SK-N-SH treated with all-trans-retinoic acid at 6 μM for 48 hours (cell line): ENCODE measurements at regions not wholly inside any gene's neighbourhood (a gene's known extent, or its start where the extent isn't known, plus 50 kb on each side); places are given as distances from the start of the nearest gene placed in this dataset.

ENCODE experiments used
- ATAC-seq: fragments of 200-7000 bp; cut with Tn5 transposase; 3 replicates; pipeline ENCODE4 v1.9.1; 2020; ENCODE audit warnings: mild to moderate bottlenecking, moderate library complexity
- BACH2 ChIP-seq: fragments of 250-450 bp; sonication (Bioruptor Pico); IDR thresholded peaks from 2 replicates; pipeline ENCODE4 v1.9.0; 2021; ENCODE audit warnings: mild to moderate bottlenecking, borderline replicate concordance
- CSDC2 ChIP-seq: fragments of 250-450 bp; sonication (Bioruptor Pico); IDR thresholded peaks from 2 replicates; pipeline ENCODE4 v1.5.0; 2020; ENCODE audit warnings: mild to moderate bottlenecking, moderate library complexity
- ESRRG ChIP-seq: fragments of 250-450 bp; sonication (Bioruptor Pico); IDR thresholded peaks from 2 replicates; pipeline ENCODE4 v1.6.1; 2021; ENCODE audit warnings: mild to moderate bottlenecking
- ISL1 ChIP-seq: fragments of 250-450 bp; sonication (Bioruptor Pico); IDR thresholded peaks from 2 replicates; pipeline ENCODE4 v2.1.2; 2022; ENCODE audit warnings: mild to moderate bottlenecking, moderate library complexity
- TCF4 ChIP-seq: fragments of 250-450 bp; sonication (Bioruptor Pico); IDR thresholded peaks from 2 replicates; pipeline ENCODE4 v1.8.0; 2021; ENCODE audit warnings: mild to moderate bottlenecking, moderate library complexity, borderline replicate concordance
- TOX ChIP-seq: fragments of 250-450 bp; sonication (Bioruptor Pico); IDR thresholded peaks from 2 replicates; pipeline ENCODE4 v1.8.0; 2021; ENCODE audit warnings: mild to moderate bottlenecking, moderate library complexity, borderline replicate concordance
- ZC3H10 ChIP-seq: fragments of 250-450 bp; sonication (Bioruptor Pico); IDR thresholded peaks from 2 replicates; pipeline ENCODE4 v1.5.1; 2021; ENCODE audit warnings: mild to moderate bottlenecking, moderate library complexity
- ZFP3 ChIP-seq: fragments of 250-450 bp; sonication (Bioruptor Pico); IDR thresholded peaks from 2 replicates; pipeline ENCODE4 v1.5.0; 2020; ENCODE audit warnings: mild to moderate bottlenecking, moderate library complexity
- ZNF565 ChIP-seq: fragments of 450-650 bp; formaldehyde crosslinking; conservative IDR thresholded peaks from 2 replicates; pipeline ENCODE4 v1.5.0; 2020; ENCODE audit warnings: low read depth, mild to moderate bottlenecking, moderate library complexity
- ZNF70 ChIP-seq: fragments of 450-650 bp; formaldehyde crosslinking; IDR thresholded peaks from 2 replicates; pipeline ENCODE4 v1.5.0; 2020; ENCODE audit warnings: mild to moderate bottlenecking, moderate library complexity
- ZNF8 ChIP-seq: fragments of 450-650 bp; formaldehyde crosslinking; IDR thresholded peaks from 2 replicates; pipeline ENCODE4 v1.5.0; 2020; ENCODE audit warnings: mild to moderate bottlenecking, moderate library complexity
- TF ChIP-seq, protein P1 (sequence below): fragments of 250-450 bp; sonication (Bioruptor Pico); IDR thresholded peaks from 2 replicates; pipeline ENCODE4 v1.5.1; 2020; ENCODE audit warnings: low read depth, mild to moderate bottlenecking, moderate library complexity
- TF ChIP-seq, protein P2 (sequence below): fragments of 250-450 bp; sonication (Bioruptor Pico); IDR thresholded peaks from 2 replicates; pipeline ENCODE4 v1.8.0; 2020; ENCODE audit warnings: mild to moderate bottlenecking, moderate library complexity, borderline replicate concordance
- TF ChIP-seq, protein P3 (sequence below): fragments of 250-450 bp; sonication (Bioruptor Pico); IDR thresholded peaks from 2 replicates; pipeline ENCODE4 v1.8.0; 2021; ENCODE audit warnings: low read depth, mild to moderate bottlenecking, moderate library complexity, borderline replicate concordance
- TF ChIP-seq, protein P4 (sequence below): fragments of 250-450 bp; sonication (Bioruptor Pico); IDR thresholded peaks from 2 replicates; pipeline ENCODE4 v1.5.1; 2021; ENCODE audit warnings: mild to moderate bottlenecking, moderate library complexity
- TF ChIP-seq, protein P5 (sequence below): fragments of 250-450 bp; sonication (Bioruptor Pico); IDR thresholded peaks from 2 replicates; pipeline ENCODE4 v1.5.0; 2020; ENCODE audit warnings: mild to moderate bottlenecking, moderate library complexity

- TF ChIP-seq, protein P1, sequence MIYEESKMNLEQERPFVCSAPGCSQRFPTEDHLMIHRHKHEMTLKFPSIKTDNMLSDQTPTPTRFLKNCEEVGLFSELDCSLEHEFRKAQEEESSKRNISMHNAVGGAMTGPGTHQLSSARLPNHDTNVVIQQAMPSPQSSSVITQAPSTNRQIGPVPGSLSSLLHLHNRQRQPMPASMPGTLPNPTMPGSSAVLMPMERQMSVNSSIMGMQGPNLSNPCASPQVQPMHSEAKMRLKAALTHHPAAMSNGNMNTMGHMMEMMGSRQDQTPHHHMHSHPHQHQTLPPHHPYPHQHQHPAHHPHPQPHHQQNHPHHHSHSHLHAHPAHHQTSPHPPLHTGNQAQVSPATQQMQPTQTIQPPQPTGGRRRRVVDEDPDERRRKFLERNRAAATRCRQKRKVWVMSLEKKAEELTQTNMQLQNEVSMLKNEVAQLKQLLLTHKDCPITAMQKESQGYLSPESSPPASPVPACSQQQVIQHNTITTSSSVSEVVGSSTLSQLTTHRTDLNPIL (CRISPR knock-in tag), result no peak
These were observed 77.9 kb upstream of the RPS23 start (continued) for GRCh38 chr5:82356021-82356420.

- ATAC-seq, result no peak
- TF ChIP-seq CSDC2 (CRISPR knock-in tag), result no peak
- no peak for TF ChIP-seq ZNF565 (CRISPR knock-in tag)
These were observed 77.3 kb upstream of the RPS23 start for GRCh38 chr5:82355496-82355895.

DNA sequence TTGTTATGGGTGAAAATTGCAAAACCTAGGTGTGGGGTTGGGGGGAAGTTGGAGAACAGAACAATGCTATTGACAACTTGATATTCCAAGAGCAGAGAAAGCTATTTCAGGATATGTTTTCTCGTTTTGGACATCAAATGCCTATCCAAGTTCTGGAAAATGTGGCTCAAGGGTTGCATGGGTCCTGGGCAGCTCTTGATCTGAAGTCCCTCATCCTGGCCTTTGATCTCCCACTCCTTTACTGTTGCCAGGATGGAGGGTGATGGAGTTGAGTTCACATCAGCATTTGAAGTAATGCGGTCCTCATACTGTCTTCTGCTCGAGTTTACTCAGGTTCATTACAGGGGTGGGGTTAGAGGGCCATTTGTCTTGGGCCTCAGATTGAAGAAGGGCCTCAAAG lies 76.9 kb upstream of the RPS23 start:
- no peak for ATAC-seq
- TF ChIP-seq ZFP3 (CRISPR knock-in tag) (no peak), ESRRG (no peak), BACH2 (CRISPR knock-in tag) (no peak), TCF4 (CRISPR knock-in tag) (no peak), CSDC2 (CRISPR knock-in tag) (no peak), ISL1 (CRISPR knock-in tag) (no peak), TOX (CRISPR knock-in tag) (no peak), ZNF565 (CRISPR knock-in tag) (no peak), ZNF70 (no peak), ZNF8 (CRISPR knock-in tag) (no peak), ZC3H10 (CRISPR knock-in tag) (no peak)
- TF ChIP-seq, protein P2, sequence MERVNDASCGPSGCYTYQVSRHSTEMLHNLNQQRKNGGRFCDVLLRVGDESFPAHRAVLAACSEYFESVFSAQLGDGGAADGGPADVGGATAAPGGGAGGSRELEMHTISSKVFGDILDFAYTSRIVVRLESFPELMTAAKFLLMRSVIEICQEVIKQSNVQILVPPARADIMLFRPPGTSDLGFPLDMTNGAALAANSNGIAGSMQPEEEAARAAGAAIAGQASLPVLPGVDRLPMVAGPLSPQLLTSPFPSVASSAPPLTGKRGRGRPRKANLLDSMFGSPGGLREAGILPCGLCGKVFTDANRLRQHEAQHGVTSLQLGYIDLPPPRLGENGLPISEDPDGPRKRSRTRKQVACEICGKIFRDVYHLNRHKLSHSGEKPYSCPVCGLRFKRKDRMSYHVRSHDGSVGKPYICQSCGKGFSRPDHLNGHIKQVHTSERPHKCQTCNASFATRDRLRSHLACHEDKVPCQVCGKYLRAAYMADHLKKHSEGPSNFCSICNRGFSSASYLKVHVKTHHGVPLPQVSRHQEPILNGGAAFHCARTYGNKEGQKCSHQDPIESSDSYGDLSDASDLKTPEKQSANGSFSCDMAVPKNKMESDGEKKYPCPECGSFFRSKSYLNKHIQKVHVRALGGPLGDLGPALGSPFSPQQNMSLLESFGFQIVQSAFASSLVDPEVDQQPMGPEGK (CRISPR knock-in tag), result no peak
- TF ChIP-seq, protein P1 (CRISPR knock-in tag), result no peak
- TF ChIP-seq, protein P3, sequence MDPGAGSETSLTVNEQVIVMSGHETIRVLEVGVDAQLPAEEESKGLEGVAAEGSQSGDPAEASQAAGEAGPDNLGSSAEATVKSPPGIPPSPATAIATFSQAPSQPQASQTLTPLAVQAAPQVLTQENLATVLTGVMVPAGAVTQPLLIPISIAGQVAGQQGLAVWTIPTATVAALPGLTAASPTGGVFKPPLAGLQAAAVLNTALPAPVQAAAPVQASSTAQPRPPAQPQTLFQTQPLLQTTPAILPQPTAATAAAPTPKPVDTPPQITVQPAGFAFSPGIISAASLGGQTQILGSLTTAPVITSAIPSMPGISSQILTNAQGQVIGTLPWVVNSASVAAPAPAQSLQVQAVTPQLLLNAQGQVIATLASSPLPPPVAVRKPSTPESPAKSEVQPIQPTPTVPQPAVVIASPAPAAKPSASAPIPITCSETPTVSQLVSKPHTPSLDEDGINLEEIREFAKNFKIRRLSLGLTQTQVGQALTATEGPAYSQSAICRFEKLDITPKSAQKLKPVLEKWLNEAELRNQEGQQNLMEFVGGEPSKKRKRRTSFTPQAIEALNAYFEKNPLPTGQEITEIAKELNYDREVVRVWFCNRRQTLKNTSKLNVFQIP (CRISPR knock-in tag), result no peak
- TF ChIP-seq, protein P4, sequence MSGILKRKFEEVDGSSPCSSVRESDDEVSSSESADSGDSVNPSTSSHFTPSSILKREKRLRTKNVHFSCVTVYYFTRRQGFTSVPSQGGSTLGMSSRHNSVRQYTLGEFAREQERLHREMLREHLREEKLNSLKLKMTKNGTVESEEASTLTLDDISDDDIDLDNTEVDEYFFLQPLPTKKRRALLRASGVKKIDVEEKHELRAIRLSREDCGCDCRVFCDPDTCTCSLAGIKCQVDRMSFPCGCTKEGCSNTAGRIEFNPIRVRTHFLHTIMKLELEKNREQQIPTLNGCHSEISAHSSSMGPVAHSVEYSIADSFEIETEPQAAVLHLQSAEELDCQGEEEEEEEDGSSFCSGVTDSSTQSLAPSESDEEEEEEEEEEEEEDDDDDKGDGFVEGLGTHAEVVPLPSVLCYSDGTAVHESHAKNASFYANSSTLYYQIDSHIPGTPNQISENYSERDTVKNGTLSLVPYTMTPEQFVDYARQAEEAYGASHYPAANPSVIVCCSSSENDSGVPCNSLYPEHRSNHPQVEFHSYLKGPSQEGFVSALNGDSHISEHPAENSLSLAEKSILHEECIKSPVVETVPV (CRISPR knock-in tag), result no peak
- TF ChIP-seq, protein P5, sequence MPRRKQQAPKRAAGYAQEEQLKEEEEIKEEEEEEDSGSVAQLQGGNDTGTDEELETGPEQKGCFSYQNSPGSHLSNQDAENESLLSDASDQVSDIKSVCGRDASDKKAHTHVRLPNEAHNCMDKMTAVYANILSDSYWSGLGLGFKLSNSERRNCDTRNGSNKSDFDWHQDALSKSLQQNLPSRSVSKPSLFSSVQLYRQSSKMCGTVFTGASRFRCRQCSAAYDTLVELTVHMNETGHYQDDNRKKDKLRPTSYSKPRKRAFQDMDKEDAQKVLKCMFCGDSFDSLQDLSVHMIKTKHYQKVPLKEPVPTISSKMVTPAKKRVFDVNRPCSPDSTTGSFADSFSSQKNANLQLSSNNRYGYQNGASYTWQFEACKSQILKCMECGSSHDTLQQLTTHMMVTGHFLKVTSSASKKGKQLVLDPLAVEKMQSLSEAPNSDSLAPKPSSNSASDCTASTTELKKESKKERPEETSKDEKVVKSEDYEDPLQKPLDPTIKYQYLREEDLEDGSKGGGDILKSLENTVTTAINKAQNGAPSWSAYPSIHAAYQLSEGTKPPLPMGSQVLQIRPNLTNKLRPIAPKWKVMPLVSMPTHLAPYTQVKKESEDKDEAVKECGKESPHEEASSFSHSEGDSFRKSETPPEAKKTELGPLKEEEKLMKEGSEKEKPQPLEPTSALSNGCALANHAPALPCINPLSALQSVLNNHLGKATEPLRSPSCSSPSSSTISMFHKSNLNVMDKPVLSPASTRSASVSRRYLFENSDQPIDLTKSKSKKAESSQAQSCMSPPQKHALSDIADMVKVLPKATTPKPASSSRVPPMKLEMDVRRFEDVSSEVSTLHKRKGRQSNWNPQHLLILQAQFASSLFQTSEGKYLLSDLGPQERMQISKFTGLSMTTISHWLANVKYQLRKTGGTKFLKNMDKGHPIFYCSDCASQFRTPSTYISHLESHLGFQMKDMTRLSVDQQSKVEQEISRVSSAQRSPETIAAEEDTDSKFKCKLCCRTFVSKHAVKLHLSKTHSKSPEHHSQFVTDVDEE (CRISPR knock-in tag), result no peak

DNA sequence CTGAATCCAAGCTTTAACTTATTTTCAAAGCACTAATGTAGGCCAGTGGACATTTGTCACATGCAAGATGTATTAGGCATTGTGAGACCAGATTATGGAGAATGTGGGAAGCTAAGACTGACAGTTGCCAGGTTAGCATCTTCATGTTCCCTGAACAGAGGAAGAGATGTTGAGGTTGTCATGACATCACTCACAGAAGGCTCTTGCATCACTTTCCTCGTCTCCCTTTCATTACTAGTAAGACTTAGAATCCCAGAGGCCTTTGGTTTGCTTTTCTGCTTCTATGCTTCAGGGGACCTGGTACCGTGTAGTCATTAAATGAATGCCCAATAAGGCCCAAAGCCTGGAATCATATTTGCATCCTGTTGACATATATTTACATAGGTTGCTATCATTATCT lies 76.4 kb upstream of the RPS23 start:
- ATAC-seq, result no peak
- TF ChIP-seq, protein P2 (CRISPR knock-in tag), result no peak
